T follicular helper cell (primary cell): ENCODE measurements at regions not wholly inside any gene's neighbourhood (a gene's known extent, or its start where the extent isn't known, plus 50 kb on each side); places are given as distances from the start of the nearest gene placed in this dataset.
"Not testable (repeated sequence)": the region's sequence is repeated elsewhere in the genome, so short reads cannot be mapped to it uniquely, and the experiment has no call there.

Experiments
- DNase-seq: peaks from one replicate; pipeline ENCODE4 v3.0.0-alpha.2; 2020; ENCODE audit warnings: low read depth

- DNase-seq = no peak
Observed at GRCh38 chr1:221025956-221026355, 146.7 kb downstream of the HLX start.

- DNase-seq = no peak
Observed at GRCh38 chr1:221029981-221030649, 150.9 kb downstream of the HLX start.

DNA sequence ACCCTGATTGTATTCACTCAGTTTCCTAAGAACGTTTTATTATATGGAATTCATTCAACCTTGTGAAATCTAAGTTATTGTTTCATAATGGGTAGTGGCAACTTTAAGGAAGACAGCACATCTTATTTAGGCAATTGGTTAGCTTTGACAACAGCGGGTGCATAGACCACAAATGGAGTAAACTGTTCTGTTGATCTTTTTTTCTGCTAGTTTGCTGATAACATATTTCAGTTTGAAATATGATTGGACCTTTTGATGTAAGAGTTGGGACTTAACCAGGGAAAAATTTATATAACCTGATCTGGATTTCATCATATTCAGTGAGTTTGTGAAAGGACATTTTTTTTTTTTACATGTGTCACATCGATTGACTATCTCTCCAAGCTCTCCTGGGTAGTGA lies 151.7 kb downstream of the HLX start:
- no peak for DNase-seq

DNA sequence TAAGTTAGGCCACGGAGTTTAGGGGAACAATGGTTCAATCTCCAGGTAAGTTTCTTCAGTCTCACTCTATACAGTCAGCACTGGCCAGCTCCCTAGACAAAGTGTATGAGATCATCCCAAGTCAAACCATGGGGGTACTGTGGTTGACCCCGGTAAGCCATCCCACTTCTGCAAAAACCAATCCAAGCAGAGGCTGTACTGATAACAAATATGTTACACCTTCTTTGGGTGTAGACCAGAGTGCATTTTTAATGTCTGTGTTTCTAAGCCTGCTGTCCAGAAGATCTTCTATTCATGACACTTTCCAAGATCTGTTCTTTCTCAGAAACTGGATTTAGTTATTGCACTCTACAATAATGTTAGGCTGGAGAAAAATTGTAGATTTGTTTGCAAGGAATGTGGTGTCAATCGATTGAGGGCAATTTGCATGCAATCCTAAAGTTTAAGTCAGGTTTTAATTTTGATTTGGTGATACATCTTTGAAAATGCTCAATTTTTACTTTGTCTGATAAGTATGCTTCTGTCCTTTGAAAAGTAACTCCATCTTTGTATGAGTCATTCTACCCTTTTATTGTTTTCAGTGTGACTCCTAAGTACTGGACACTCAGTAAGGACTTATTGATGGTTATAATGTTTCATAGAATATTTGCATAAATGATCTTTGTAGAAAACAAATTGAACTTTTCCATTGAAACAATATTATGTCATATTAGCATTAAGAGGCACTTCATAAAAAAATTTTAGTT lies 152.4 kb downstream of the HLX start:
- no peak for DNase-seq

GRCh38 chr1:221032204-221032585 lies 153.0 kb downstream of the HLX start:
- DNase-seq = no peak

DNA sequence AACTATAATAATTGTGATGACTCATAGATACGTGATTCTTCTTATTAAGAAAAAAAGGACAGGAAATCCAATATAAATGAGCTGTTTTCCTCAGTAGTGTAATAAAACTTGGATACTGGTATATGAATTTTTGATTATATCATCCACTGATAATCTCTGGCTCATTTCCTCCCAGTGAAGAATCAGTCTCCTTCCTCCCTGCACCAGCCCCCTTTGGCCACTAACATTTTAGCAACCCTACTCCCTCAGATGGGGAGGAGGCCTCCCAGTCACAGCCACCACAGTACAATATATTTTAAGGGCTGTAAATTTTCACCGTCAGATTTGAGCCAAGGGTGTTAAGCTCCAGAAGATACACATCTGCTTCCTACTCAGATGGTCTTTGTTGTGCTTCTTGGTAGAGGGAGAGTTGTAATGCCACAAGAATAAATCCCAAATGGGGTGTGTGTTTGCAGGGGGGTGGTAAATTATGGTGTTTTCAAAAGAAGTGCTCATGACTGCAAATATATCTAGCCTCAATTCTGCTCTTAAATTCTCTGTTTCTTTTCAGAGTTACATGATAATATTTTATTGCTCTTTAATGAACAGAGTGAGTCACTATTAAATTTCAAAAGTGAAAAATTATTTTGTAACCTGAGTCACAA lies 153.5 kb downstream of the HLX start:
- DNase-seq = no peak

GRCh38 chr1:221035662-221036153 lies 156.5 kb downstream of the HLX start:
- no peak for DNase-seq

DNA sequence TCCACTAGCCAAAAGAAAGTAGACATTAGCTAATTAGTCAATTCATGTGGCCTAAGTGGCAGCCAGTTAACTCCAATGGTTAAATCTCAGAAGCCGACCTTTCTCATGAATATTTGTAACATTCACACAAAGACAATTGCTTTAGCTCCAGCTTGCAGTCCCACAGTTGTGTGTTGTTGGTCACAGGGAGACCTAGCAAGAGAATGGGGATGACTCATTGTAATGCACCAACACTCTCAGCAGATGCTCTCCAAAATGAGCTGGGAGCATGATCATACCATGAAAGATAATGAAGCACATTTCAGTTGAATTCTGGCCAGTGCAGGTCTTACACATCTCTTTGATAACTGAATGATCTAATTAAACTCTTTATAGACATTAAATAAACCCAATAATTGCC lies 160.4 kb downstream of the HLX start:
- DNase-seq = no peak

GRCh38 chr1:221040101-221040500 lies 160.9 kb downstream of the HLX start:
- DNase-seq = no peak

DNA sequence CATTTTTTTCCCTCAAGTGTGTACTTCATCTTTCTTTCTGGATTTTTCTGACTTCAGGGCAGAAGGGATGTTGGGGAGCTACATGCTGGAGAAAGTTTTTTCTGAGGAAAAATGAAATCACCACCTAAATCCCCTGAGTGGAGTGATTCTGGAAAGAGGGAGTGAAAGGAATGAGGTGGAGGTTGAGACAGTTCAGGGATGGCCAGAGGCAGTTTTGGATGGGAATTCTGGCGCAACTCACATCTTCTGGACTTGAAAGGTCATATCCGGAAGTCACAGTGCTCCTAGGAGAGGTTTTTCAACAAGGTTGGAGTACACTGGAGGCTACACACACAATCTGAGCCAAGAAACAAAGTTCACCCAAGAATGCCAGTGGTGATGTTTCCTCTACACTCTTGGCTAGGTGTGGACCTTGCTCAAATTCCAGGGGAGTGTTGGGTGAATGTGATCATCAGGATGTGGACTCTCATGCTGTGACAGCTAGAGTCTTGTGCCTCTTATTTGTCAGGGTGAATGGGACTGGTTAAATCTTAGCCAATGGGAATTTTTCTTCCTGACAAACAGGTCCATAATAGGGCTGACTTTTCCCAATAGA lies 161.5 kb downstream of the HLX start:
- no peak for DNase-seq

DNA sequence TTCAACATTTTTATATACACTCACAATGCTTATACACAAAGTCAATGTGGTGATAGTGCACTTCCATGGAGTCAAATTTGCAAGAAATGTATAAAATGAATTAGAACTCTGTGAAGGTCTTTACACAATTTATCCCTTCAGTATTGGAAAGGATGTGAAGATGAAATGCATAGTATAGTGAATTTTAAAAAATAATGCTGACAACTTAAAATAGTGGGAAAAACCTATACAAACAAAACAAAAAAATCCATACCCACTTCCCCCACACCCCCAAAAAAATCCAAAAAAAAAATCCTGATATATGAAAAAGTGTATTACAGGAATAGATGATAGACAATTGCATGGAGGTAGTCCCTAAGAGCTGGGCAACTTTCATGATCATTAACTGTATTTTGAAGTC lies 165.3 kb downstream of the HLX start:
- no peak for DNase-seq

- no peak for DNase-seq
Observed at GRCh38 chr1:221045151-221045550, 165.9 kb downstream of the HLX start.

- DNase-seq = no peak
Observed at GRCh38 chr1:221045842-221046831, 166.9 kb downstream of the HLX start.

- DNase-seq = not testable (repeated sequence)
Observed at GRCh38 chr1:221051391-221051790, 172.1 kb downstream of the HLX start.

DNA sequence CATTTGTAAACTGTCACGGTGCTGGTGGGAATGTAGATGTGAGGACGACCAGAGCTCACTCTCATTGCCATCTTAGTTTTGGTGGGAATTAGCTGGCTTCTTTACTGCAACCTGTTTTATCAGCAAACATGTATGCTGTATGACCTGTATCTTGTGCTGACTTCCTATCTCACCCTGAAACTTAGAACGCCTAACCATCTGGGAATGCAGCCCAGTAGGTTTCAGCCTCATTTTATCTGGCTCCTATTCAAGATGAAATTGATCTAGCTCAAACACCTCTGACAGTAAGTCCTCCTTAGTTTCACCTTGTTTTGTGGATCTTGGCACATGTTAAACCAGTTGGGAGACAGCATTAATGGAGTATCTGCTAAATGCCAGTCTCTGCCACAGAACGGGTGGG lies 174.6 kb downstream of the HLX start:
- no peak for DNase-seq

DNA sequence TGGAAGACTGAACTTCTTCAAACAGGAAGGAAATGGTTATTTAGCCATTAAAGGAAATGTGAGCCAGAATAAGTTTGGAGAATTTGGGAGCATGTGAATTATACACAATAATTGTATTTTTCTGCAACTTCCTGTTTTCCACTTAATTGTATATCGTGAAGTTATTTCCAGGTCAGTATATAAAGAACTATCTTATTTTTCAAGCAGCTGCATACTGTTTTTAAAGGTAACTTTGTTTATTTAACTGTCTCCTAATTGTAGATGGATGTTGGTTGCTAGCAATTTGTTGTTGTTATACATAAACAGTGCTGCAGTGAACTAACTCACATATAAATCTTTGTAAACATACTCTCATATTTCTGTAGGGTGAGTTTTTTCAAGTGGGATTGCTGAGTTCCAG lies 180.3 kb downstream of the HLX start:
- no peak for DNase-seq

DNA sequence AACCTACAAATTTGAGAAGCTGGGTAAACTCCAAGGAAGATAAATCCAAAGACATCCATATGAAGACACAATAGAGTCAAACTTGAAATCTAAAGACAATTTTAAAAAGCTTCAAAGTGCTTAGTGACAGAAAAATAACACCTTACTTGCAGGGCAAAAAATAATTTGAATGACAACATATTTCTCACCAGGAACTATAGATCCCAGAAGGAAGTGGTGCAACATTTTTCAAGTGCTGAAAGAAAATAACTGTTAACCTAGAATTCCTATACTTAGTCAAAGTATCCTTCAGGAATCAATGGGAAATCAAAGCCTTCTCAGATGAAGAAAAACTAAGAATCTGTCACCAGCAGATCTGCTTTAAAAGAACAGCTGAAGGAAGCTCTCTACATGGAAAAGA lies 184.4 kb downstream of the HLX start:
- DNase-seq = no peak

DNA sequence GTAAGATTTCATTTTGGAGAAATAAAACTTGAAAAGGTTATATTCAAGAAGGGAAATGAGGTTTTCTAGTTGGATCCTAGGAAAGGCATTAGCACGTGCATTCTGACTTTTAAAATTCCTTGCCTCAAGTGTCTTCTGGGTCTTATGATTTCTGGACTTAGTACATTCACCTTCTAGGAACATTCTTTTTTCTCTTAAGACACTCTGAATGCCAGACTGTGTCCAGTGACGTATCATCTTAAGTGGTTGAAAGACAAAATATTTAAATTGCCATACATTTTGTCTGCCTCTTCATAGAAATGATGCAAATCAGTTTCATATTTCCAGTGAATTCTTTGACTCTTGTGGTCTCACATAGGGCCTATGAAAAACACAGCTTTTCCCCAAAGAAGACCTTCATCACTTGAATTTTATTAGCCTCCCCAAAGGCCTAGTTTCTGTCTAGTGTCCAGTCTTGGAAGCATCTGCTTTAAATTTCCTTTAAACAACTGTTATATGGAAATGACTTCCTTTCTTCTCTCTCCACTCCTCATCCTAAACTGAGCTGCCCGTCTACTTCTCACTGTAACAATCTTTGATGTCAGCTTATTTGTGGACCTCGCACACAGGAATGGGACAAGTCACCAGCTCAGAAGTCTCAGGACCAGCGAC lies 187.2 kb downstream of the HLX start:
- no peak for DNase-seq

GRCh38 chr1:221067721-221068120 lies 188.5 kb downstream of the HLX start:
- DNase-seq = no peak

- DNase-seq = no peak
Observed at GRCh38 chr1:221069178-221069903, 190.1 kb downstream of the HLX start.
